ENCODE measurements at regions not wholly inside any gene's neighbourhood (a gene's known extent, or its start where the extent isn't known, plus 50 kb on each side); places are given as distances from the start of the nearest gene placed in this dataset.
A peak's percentile ranks its signal among the peaks of the same experiment; 100 is the strongest.

DNA sequence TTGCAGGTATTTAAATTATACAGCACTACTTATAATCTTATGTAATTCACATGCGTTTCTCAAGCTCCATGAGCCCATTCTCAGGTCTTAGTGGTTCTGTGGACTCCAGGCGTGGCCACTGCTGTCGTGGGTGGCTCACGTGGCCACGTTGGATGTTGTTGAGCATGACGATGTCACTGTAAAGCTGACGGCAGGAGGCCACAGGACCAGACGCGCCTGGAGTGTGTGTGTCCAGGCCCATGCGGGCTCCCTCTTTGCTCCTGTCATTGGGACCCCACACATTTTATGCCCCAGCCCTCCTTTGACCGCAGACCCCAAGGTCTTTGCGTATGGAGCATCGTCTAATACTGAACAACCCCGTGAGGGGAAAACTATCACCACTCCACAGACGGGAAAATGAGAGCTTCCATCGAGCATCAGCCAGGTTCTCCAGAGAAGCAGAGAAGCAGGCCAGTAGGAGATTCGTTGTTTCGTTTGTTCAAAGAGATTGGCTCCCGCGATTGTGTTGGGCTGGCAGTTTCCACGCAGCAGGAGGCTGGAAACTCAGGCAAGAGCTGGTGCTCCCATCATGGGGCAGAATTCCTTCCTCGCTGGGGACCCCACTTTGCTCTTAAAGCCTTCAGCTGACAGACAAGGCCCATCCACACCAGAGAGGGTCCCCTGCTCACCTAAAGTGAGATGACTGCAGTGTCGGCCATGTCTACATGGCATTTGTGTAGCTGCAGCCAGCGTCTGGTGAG is 129.3 kb upstream of the SPACA7 start:
- intact Hi-C loops (cut with DNase I; ENCODE audit: low total_unique reads), result no loop called here
- no peak overlapping the region for H3K4me3 ChIP-seq
- H3K27ac ChIP-seq, result no peak overlapping the region
- no peaks in the 10 kb centered on the region for H3K36me3 ChIP-seq (ENCODE audit: low read depth, missing control alignments)
- no peak for TF ChIP-seq POLR2A (IDR thresholded peaks at IDR 0.05)
- TF ChIP-seq, protein P1, sequence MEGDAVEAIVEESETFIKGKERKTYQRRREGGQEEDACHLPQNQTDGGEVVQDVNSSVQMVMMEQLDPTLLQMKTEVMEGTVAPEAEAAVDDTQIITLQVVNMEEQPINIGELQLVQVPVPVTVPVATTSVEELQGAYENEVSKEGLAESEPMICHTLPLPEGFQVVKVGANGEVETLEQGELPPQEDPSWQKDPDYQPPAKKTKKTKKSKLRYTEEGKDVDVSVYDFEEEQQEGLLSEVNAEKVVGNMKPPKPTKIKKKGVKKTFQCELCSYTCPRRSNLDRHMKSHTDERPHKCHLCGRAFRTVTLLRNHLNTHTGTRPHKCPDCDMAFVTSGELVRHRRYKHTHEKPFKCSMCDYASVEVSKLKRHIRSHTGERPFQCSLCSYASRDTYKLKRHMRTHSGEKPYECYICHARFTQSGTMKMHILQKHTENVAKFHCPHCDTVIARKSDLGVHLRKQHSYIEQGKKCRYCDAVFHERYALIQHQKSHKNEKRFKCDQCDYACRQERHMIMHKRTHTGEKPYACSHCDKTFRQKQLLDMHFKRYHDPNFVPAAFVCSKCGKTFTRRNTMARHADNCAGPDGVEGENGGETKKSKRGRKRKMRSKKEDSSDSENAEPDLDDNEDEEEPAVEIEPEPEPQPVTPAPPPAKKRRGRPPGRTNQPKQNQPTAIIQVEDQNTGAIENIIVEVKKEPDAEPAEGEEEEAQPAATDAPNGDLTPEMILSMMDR (IDR thresholded peaks at IDR 0.05), result no peak
- DNase-seq, result peak; percentile 6
- WGBS, 2 donors, result 88 to 94% methylated on average over 24 of the region's 24 CpGs
- no peaks in the 10 kb centered on the region for H3K4me1 ChIP-seq
- H3K9me3 ChIP-seq, result no peaks in the 10 kb centered on the region
- H3K27me3 ChIP-seq, result no peaks in the 10 kb centered on the region

- H3K4me1 ChIP-seq, result no peaks in the 10 kb centered on the region
- DNase-seq, result peak; percentile 4
- intact Hi-C loops (cut with DNase I; ENCODE audit: low total_unique reads), result no loop called here
These were observed 128.4 kb upstream of the SPACA7 start for GRCh38 chr13:112247471-112248405.

DNA sequence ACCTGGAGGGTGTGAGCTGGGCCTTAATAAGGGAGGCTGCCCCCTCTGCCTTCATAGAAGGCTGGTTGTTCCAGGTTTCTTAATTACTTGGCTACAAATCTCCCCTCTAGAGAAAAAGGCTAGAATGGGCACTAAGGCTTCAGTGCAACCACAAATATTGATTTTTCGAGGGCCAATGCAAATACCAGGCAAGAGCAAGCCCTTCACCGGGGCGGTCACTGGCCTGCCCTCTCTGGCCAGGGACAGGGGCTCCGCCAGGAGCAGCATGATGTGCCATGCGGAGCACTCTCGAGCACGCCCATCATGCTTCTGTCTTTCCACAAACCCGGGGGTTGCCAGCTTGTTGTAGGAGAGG is 127.8 kb upstream of the SPACA7 start:
- no peaks in the 10 kb centered on the region for H3K27me3 ChIP-seq
- H3K27ac ChIP-seq, result no peak overlapping the region
- 82 to 86% methylated on average over 8 of the region's 8 CpGs for WGBS, 2 donors
- no peak overlapping the region for H3K4me3 ChIP-seq
- H3K4me1 ChIP-seq, result no peaks in the 10 kb centered on the region
- DNase-seq, result peak; percentile 7
- intact Hi-C loops (cut with DNase I; ENCODE audit: low total_unique reads), result no loop called here
- H3K36me3 ChIP-seq (ENCODE audit: low read depth, missing control alignments), result no peaks in the 10 kb centered on the region
- TF ChIP-seq, protein P1 (IDR thresholded peaks at IDR 0.05), result no peak
- no peak for TF ChIP-seq POLR2A (IDR thresholded peaks at IDR 0.05)
- H3K9me3 ChIP-seq, result no peaks in the 10 kb centered on the region

More at GRCh38 chr13:112247471-112248405, 128.4 kb upstream of the SPACA7 start:
- 84 to 87% methylated on average over 30 of the region's 31 CpGs for WGBS, 2 donors
- Histone ChIP-seq H3K27me3 (no peaks in the 10 kb centered on the region), H3K9me3 (no peaks in the 10 kb centered on the region), H3K36me3 (ENCODE audit: low read depth, missing control alignments) (no peaks in the 10 kb centered on the region), H3K4me3 (no peak overlapping the region), H3K27ac (no peak overlapping the region)
- TF ChIP-seq POLR2A (IDR thresholded peaks at IDR 0.05), result no peak
- TF ChIP-seq, protein P1 (IDR thresholded peaks at IDR 0.05), result no peak

DNA sequence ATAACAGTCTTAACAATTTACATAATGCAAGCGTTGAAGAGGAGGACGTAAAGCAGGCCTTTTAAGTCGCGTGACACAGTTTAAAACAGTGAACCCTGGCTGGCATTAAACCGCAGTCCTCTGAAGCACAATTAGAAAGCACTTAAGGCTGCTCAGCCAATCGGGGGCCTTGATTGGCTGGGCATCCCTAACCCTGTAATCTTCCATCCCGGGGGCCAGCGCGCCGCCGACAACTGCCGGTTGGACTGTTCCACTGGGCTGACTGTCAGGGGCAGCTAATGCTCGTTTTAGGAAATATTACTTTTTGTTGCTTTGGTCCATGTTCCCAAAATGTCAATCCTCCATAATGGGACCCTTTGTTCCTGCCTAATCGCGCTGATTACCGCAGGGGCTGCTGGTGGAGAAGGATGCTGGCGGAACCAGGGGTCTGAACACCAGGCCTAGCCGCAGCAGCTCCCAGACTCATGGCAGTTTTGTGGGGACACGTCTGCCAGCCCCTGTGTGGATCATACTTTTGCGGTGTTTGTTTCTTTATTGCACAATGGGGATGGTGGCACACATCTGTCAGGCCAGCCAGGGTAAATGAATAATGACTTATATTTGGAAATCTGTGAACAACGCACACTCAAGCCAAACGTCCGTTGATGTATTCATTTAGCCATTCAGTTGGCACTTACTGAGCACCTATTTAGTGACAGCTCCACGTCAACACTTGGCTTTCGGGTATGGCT is 127.1 kb upstream of the SPACA7 start:
- DNase-seq, result peak; percentile 9
- WGBS, 2 donors, result 76 to 82% methylated on average over 25 of the region's 25 CpGs
- Histone ChIP-seq H3K36me3 (ENCODE audit: low read depth, missing control alignments) (no peaks in the 10 kb centered on the region), H3K4me3 (no peak overlapping the region), H3K27me3 (no peaks in the 10 kb centered on the region), H3K4me1 (no peaks in the 10 kb centered on the region), H3K9me3 (no peaks in the 10 kb centered on the region), H3K27ac (no peak overlapping the region)
- intact Hi-C loops (cut with DNase I; ENCODE audit: low total_unique reads), result no loop called here
- TF ChIP-seq, protein P1 (IDR thresholded peaks at IDR 0.05), result no peak
- TF ChIP-seq POLR2A (IDR thresholded peaks at IDR 0.05), result no peak

All from testis (tissue), 2 donors.